ENCODE measurements at regions not wholly inside any gene's neighbourhood (a gene's known extent, or its start where the extent isn't known, plus 50 kb on each side); places are given as distances from the start of the nearest gene placed in this dataset.

GRCh38 chr7:89563597-89563996 lies 590.7 kb upstream of the STEAP1 start:
- TF ChIP-seq CTCF (IDR thresholded peaks at IDR 0.05), result no peak
- TF ChIP-seq POLR2AphosphoS5 (IDR thresholded peaks at IDR 0.05), result no peak

All from prostate gland (tissue), 2 donors.